NCI-H69 (cell line): ENCODE measurements at regions not wholly inside any gene's neighbourhood (a gene's known extent, or its start where the extent isn't known, plus 50 kb on each side); places are given as distances from the start of the nearest gene placed in this dataset.

ENCODE experiments used
- DNase-seq: peaks from one replicate; lab custom pipeline; 2025; lab: John Stamatoyannopoulos, UW

DNA sequence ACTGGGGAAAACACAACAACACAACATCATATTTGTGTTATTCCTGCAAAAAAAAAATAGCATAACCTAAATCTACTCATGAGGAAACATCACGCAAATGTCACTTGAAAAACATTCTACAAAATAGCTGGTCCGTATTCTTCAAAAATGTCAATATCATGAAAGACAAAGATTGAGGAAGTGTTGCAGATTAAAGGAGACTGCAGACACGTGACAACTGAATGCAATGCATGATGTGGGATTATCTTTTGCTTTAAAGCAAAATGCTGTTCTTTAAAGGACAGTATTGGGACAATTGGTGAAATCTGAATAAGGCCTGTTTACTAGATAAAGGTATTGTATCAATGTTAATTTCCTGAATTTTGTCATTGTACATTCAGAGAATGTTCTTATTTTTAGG lies 157.7 kb downstream of the SMIM20 start:
- no peak for DNase-seq

DNA sequence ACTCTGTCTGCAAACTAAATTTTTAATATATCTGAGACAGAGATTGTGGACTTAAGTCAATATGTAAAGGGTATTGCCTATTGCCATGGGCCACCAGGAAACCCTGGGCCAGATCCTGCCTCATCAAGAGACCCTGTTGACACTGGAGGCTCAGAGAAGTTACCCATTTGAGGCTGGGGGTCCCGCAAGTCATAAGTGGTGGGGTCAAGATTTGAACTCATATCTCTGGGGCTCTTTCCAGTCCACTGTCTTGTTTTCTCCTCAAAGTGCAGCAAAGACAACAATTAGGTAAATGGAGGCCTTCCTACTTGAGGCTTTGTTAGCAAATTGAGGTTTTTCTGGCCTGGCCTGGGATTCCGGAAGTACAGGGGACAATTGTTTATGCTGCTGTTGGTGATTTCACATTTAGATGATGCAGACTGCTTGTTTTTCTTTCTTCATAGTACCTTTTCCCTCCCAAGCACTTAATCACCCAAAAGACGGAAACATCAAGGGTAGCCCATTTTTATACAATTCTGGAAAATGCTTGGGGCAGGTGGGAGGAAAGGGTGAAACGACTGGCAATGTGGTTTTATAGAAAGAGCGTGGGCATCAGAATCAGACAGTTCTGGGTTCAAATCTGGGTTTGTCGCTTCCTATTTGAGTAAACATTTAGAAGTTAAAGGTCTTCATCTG lies 160.0 kb downstream of the SMIM20 start:
- no peak for DNase-seq

DNA sequence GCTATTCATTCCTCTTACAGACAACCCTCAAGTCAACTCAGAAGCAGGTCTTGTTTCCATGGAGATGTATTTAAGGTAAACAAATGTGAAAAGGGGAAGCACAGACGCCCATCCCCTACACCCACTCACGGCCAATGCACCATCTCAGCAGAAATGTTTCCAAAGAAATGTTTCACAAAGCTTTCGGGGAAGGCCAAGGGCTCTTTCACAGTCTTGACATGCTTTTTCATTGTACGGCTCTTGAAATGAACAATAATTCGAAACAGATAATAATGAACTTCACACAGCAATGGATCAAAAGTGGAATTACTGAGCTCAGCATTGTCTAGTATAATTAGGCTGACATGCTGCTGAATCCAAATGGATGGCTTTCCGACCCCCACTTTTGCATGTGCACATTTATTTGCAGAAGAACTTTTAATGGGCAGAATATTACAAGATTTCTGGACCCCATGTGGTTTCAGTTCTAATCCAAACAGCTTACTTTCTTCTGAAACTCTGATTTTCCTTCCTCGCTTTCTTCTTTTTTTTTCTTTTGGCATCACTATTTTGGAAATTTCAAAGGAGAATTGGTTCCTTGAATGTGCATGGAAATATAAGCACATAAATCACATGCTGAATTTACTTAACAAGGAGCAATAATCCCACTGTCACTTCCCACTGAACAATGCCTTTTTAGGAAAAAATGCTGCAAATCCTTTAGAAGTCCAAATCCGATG lies 160.9 kb downstream of the SMIM20 start:
- no peak for DNase-seq

DNA sequence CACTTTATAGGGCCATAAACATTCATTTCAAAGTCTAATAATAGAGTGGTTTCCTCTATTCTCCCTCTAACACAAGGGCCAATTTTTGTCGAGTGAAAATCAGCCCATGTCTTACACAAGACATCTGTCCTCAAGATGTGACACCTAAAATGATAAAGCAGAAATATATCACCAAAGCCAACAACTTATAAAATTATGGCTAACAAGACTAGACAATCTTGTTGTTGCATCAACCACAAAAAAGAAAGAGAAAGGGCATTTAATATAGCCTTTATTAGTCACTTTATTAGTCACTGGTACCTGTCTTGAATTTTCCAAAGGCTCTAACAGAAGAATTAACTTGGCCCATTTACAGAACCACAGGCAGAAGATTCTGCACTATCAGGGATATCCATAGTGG lies 161.6 kb downstream of the SMIM20 start:
- DNase-seq, result no peak

DNA sequence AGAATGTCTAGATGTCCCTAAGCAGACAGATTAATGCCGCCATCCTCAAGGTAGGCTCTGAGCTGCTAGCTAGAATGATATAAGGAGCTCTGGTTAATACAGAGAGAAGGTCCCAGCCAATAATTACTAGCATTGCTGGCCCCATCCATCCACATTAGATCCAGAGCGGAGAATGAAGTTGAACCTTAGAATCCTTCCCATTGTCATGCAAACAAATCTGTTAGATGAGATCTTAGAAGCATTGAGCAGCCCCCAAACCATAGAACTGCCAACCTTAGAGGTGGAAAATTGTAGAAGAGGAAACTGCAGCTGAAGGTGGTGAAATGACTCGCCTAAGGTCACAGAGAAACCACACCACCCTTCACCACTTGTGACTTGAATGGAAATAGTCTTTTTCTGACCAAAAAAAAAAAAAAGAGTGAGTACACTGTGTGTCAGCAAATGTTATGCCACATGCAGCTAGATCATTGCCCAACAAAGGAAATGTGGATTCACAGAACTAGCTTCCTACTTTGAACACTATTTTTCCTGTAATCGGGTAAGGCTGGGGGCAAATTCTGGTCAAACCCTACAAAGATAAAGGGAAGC lies 162.1 kb downstream of the SMIM20 start:
- no peak for DNase-seq

DNA sequence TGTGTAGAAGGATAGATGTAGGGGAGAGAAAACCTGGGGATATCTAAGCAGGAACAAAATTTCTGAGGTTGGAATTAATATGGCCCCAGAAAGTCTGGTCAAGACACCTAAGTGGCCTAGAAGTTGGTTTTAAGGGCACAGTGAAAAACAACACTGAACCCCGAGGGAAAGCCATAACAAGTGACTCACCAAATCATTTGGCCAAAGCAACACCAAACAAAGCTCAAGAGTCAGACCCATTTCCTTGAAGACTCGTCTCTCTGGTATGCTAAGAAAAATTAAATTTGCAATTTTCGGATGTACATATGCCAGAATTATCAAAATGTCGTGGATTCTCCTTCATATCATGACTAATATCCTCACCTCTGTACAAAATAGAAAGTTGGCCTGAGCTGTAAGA lies 162.9 kb downstream of the SMIM20 start:
- DNase-seq, result no peak

DNA sequence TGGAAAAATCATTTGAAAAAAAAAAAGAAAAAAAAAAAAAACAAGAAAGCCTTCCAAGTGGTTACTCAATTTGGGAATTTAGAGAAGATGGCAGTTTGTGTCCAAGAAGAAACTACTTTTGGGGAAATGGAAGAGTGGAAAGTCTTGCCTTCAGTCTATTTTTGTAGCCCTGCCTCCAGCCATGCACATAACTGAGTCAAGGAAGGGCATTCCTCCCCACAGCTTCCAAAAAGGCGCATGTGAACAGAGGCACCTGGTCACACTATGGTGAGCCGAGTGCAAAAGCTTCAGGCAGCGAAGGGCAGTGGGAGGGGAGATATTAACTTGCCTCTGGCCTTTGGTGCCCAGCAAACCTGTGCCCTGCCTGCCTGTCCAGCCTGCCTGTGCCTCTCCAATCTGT lies 163.7 kb downstream of the SMIM20 start:
- DNase-seq, result no peak

DNA sequence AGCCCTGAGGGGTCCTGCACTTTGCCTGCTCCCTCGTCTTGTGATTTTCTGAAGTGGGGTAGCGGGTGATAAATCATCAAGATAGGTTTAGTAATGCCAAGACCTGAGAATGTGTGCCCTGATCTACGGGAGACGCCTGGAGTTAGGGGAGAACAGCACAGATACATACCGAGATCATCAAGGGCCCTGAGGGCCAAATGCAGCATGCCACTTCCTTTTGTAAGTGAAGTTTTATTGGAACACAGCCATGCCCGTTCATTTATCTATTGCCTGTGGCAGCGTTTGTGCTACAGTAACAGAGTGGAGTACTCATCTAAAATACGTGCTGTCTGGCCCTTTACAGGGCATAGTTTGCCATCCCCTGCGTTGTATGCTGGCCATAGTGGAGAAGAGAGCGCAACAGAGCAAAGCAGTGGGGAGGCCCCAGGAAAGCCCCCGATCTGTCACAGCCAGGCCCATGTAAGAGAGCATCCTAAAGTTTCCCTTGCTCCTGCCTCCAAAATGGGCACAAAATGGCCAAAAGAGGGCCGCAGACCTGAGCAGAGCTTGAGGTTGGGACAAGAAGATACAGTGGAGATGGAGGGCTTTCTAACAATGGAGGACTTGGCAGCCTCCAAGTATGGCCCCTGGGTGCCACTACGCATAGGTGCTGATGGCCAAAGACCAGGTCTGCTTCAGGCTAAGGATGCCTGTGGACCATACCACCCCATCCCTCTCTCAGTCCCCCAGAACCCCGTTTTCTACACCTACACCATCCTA lies 167.0 kb downstream of the SMIM20 start:
- DNase-seq, result no peak

DNA sequence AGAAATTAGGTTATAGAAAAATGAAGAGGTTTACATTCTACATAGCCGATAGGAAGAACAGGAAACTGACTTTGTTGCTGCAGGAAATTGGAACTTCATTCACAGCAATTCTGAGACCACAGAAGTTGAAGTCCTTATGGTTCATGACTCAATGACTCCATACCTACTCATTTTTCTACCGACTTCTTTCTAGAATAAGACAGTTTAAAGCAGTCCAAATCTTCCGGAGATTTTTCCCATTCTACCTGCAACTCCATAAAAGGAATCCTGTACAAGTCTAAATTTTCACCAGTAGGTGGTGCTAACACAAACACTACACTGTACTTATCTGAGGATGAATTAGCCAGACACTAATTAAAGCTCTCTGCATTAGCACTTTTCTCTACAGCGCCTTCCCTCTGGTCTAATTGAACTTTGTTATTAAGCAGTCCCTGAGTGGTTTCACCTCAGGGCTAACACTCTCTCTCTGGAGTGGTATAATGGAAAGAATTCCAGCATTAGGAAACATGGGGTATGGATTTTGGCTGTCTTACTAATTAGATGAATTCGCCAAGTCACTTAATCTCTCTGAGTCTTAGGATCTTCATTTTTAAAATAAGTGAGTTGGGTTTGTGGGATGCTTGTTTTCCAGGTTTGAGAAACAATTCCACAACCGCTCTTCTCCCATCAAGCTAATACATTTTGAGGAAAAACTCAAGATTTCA lies 167.9 kb downstream of the SMIM20 start:
- peak; percentile 79 for DNase-seq

DNA sequence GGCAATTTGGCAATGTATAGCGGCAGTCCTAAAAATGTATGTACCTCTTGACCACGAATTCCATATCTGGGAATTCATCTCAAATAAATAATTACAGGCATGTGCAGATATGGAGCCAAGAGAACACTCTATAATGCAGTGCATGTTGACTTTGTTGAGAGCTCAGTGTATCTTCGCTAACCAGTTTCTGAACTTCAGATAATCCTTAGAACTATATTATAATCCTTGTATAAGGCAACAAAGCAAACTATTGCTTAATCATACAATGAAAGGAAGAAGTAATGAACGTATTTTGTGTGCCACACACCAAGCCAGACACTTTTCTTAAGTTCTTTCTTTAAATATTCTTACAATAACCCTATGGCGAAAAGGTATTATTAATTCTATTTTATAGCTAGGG lies 168.5 kb downstream of the SMIM20 start:
- no peak for DNase-seq

DNA sequence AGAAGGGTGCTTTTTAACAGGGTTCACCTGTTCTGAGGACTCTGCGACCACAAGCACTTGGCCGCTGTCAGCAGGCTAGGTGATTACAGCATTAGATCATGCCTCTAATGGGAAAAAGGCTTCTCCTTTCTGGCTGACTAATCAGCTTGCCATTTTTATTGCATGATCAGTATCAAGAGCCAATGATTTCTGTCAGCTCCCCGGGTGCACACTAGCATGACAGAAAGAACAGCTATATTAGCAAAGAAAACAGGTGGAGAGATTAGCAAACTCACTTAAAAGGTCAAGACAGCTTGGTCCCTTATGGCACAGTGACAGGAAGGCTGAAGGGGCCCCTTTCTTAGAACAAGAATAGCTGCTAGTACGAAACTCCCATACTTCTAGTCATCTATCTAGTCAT lies 170.0 kb downstream of the SMIM20 start:
- DNase-seq, result peak; percentile 20

DNA sequence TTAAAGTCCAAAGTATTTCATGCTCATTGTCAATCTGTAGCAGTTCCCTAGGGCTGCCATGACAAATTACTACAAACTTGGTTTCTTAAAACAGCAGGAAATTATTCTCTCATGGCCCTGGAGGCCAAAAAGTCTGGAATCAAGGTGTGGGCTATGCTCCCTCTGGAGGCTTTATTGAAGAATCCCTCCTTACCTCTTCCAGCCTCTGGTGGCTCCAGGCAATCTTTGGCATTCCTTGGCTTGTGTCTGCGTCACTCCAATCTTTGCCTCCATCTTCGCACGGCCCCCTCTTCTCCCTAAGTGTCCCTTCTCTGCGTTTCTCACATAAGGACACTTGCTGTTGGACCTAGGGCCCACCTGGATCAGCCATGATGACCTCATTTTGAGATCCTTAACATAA lies 170.4 kb downstream of the SMIM20 start:
- no peak for DNase-seq

DNA sequence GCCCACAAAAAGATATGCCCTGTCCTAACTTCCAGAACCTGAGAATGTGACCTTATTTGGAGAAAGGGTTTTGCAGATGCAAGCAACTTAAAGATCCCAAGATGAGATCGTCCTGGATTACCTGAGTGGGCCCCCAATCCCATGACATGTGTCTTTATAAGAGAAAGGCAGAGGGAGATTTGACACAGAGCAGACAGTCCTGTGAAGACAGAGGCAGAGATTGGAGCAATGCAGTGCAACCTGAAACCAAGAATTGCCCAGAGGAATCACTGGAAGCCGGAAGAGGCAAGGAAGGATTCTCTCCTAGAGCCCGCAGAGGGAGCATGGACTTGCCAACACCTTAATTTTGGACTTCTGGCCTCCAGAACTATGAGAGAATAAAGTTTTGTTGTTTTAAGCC lies 171.5 kb downstream of the SMIM20 start:
- DNase-seq, result no peak

DNA sequence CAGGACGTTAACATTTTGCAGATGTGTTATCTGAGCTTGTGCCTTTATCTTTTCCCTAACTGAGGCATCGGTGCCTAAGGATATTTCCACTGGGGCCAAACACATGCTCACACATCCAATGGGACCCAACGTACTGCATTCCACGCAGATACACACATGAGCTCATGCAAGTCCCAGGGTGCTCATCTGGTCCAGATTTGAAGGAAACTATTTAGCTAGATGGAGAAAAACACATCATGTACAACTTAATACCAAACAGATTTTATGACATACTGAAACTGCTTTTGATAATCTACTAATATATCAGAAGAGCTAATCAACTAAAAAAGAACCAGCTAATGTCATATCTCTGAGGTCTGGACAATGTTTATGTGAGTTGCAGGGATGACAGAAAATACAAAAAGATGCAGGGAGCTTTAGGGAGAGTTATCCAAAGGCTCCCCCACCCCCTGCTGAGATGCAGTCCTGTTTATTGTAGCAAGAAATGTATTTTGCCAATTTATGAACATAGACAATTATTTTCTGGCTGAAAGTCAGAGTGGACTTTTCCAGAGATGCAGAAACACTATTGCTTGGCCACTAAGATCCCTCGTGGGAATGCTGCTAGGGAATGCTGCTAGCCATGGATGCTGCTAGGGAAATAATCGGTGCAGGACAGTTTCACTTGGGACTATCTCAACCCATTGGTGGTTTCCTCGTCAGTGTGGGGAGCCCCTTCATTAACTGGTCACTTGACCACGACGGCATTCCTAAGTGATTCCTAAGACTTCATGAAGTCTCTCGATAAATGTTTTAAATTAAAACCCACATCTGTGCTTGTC lies 172.8 kb downstream of the SMIM20 start:
- no peak for DNase-seq

DNA sequence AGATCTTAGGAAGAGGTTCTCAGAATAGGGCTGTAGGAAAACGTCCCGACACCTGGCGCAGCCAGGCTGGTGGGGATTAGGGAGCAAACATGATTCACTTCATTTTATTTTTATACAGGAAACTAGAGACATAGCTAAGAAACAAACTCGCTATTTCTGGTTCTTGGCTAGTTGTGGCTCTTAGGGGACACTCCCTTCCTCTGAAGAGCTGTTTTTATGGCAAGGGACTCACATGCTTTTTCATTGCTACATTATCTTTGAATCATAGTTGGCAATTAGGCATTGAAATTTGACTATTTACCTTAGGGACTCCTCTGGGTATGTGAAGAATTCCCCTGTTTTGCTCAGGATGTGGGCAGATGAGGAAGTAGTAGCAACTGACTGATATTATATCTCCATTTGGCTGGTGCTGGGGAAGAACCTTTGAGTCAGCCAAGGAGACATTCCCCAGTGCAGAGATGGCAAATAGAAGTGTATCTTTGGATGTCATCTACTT lies 174.5 kb downstream of the SMIM20 start:
- DNase-seq, result peak; percentile 1

DNA sequence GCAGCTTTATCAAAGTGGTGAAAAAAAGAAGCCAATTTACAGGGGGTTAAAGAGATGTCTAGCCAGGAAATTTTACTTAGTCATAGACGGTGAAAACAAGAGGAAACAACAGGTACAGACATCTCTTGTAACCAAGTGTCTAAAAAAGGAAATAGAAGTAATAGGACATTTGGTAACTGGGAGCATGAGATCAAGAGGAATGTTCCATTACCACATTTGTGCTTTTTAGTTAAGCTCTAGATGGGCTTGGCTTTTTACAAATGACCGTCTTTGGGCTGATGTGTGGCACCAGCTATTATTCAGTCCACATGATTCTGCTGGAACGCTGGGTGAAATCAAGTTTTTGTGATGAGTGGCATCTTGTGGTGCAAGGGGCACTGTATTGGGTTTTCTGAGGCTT lies 179.5 kb downstream of the SMIM20 start:
- DNase-seq, result no peak

DNA sequence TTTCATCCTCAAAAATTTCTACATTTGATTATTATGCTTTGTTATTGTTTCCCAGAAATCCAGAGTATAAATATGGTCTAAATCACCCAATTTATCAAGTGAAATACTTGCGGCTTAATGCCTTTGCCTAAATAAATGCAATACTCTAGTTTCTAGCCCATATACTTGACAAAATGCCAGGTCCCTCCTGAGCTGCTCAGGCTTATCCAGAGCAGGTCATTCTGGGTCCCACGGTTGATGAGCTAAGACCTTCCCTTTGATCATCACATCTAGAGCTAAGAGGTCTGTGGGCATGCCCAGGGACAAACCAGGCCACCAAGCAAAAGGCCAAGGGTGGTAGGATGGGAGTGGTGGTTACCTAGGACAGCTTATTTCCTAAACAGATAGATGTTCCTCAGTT lies 180.1 kb downstream of the SMIM20 start:
- DNase-seq, result no peak

DNA sequence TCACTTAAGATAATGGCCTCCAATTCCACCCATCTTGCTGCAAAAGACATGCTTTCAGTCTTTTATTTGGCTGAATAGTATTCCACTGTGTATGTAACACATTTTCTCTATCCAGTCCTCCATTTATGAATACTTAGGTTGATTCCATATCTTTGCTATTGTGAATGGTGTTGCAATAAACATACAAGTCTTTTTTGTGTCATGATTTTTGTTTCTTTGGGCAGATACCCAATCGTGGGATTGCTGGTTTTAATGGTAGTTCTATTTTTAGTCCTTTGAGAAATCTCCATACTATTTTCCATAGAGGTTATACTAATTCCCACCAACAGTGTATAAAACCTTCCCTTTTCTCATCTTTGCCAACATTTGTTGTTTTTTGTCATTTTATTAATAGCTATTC lies 180.9 kb downstream of the SMIM20 start:
- no peak for DNase-seq

DNA sequence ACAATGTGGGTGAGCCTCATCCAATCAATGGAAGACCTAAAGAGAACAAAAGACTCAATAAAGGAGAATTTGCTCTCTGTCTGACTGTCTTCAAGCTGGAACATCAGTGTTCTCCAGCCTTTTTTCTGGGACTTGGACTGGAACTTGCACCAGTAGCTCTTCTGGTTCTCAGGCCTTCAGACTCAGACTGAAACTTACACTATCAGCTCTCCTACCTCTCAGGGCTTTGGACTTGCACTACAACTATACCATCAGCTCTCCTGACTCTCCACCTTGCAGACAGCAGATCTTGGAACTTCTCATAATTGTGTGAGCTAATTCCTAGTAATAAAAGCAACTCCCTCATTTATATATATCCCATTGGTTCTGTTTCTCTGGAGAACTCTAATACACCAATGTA lies 185.9 kb downstream of the SMIM20 start:
- DNase-seq, result no peak

DNA sequence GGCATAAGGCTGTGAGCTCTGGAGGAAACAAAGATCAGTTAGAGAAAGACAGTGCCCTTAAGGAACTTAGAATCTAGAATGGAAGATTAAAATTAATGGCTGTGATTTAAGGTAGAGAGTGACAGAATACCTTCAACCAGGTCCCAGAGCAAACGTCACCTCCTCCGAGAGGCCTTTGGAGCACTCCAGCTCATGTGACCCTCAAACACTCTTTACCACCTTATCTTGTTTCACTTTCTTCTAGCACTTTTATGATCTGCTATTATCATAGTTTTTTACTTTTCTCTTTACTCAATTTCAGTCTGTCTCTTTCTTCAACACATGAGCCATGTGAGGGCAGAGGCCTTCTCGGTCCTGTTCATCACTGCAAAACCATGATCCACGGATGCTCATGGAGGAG lies 187.0 kb downstream of the SMIM20 start:
- DNase-seq, result no peak

DNA sequence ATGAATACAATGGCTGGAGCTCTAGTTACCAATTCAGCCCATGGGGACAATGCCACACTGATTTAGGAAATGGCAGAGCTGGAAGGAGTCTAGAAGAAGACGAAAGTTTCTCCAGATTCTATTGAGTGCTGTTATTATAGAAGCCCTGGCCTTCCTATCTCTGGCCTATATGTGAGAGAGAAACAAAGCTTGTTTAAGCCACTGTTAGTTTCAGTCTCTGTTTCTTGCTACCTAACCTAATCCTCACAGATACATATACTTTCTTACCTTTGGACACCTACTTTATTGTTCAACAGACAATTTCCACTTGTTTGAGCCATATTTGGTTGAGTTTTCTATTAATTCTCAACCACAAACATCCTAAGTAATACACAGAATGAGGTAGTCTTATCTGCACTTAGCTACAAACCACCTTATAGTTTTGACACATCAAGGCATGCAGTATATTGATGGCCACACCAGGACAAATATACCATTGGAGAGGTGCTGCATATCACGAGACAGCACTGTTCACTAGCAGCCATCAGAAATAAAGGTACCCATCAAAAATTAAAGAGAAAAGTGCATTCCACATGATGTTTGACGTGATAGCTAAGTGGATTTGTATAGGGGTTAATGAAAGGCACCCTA lies 190.2 kb downstream of the SMIM20 start:
- no peak for DNase-seq
